ENCODE measurements at regions not wholly inside any gene's neighbourhood (a gene's known extent, or its start where the extent isn't known, plus 50 kb on each side); places are given as distances from the start of the nearest gene placed in this dataset.
"Not testable (repeated sequence)": the region's sequence is repeated elsewhere in the genome, so short reads cannot be mapped to it uniquely, and the experiment has no call there.

DNA sequence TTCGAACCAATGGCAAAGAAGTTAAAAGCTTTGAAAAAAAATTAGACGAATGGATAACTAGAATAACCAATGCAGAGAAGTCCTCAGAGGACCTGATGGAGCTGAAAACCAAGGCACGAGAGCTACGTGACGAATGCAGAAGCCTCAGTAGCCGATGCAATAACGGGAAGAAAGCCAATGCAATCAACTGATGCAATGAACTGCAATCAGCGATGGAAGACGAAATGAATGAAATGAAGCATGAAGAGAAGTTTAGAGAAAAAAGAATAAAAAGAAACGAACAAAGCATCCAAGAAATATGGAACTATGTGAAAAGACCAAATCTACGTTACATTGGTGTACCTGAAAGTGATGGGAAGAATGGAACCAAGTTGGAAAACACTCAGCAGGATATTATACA lies 52.6 kb upstream of the MRPS30 start:
- 89 to 91% methylated on average over 11 of the region's 11 CpGs for WGBS, 2 donors
- H3K4me1 ChIP-seq; H3K4me3 ChIP-seq; DNase-seq (ENCODE audit: low spot score in 2 of 2); H3K36me3 ChIP-seq; H3K9me3 ChIP-seq; H3K27ac ChIP-seq; H3K27me3 ChIP-seq: not testable (repeated sequence)

DNA sequence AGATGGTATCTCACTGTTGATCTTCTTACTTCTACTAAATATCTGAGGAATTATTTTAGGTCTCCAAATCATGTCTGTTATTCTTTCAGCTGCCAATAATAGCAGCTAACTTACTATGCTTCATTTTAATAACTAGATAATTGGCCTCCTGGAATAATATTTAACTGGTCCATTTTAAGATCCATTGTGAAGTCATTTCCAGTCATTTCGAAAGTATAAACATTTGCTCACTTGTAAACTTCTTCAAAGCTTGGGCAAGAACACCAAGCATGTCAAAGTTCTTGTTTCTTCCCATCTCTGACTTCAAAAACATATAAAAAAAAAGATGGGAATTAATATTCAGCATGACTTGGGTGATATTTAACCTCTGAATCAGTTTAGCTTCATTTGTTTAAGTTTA lies 61.4 kb upstream of the MRPS30 start:
- H3K27me3 ChIP-seq: no peaks in the 10 kb centered on the region
- no peak overlapping the region for H3K4me3 ChIP-seq
- no peak for DNase-seq (ENCODE audit: low spot score in 2 of 2)
- TF ChIP-seq POLR2A (IDR thresholded peaks at IDR 0.05): no peak
- TF ChIP-seq, protein P1, sequence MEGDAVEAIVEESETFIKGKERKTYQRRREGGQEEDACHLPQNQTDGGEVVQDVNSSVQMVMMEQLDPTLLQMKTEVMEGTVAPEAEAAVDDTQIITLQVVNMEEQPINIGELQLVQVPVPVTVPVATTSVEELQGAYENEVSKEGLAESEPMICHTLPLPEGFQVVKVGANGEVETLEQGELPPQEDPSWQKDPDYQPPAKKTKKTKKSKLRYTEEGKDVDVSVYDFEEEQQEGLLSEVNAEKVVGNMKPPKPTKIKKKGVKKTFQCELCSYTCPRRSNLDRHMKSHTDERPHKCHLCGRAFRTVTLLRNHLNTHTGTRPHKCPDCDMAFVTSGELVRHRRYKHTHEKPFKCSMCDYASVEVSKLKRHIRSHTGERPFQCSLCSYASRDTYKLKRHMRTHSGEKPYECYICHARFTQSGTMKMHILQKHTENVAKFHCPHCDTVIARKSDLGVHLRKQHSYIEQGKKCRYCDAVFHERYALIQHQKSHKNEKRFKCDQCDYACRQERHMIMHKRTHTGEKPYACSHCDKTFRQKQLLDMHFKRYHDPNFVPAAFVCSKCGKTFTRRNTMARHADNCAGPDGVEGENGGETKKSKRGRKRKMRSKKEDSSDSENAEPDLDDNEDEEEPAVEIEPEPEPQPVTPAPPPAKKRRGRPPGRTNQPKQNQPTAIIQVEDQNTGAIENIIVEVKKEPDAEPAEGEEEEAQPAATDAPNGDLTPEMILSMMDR (IDR thresholded peaks at IDR 0.05): no peak
- no peak for TF ChIP-seq EP300 (IDR thresholded peaks at IDR 0.05)
- no peak overlapping the region for H3K27ac ChIP-seq
- H3K4me1 ChIP-seq: no peaks in the 10 kb centered on the region
- 57 to 66% methylated on average over 1 of the region's 1 CpG for WGBS, 2 donors
- H3K36me3 ChIP-seq: no peaks in the 10 kb centered on the region
- H3K9me3 ChIP-seq: peaks cover 0 to 5% (median 0%) of the 10 kb centered on the region in 4 donors

DNA sequence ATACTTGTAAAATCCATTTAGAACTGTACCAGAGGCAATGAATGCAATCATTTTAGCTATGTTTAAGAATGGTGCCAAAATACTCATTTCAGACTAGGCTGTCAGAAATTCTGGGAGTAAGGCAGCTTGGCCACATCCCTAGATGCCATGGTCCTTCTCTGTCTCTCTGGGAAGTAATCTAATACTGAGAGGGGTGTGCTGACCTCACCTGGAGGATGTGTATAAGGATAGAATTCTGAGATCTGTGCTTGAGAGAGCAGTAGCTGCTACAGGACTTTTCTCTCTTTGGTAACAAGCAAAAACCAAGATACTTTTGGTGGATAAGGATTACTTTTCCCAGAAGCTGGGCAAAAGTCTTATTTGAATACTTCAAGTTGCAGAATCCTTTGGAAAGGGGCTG lies 68.1 kb upstream of the MRPS30 start:
- H3K4me1 ChIP-seq: no peaks in the 10 kb centered on the region
- TF ChIP-seq, protein P1 (IDR thresholded peaks at IDR 0.05): no peak
- no peak for TF ChIP-seq POLR2A (IDR thresholded peaks at IDR 0.05)
- no peak for TF ChIP-seq EP300 (IDR thresholded peaks at IDR 0.05)
- DNase-seq (ENCODE audit: low spot score in 2 of 2): no peak
- no peak overlapping the region for H3K4me3 ChIP-seq
- H3K27me3 ChIP-seq: no peaks in the 10 kb centered on the region
- peaks cover 0 to 5% (median 2%) of the 10 kb centered on the region in 4 donors for H3K9me3 ChIP-seq
- H3K36me3 ChIP-seq: no peaks in the 10 kb centered on the region
- H3K27ac ChIP-seq: no peak overlapping the region

DNA sequence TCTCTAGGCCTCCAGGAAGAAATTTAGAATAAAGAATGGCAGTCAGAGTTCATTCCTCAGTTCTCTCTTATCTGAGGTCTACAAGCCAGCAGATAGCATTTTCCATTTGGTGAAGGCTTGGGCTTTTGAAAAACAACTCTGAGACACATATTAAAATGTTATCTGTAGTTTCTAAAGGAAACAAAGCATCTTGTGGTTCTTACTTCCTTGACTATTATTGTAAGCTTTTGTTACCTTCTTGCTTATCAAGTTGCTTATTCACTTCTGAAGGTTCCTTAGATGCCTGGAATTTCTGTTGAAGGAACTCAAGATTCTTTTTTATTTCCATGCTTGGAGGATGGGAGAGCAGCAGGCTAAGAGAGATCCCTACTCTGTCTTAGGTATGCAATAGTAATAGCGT lies 79.2 kb upstream of the MRPS30 start:
- 77 to 89% methylated on average over 1 of the region's 1 CpG for WGBS, 2 donors
- Histone ChIP-seq H3K27ac (no peak overlapping the region), H3K36me3 (no peaks in the 10 kb centered on the region), H3K4me3 (no peak overlapping the region), H3K9me3 (peaks cover 0 to 5% (median 0%) of the 10 kb centered on the region in 4 donors), H3K27me3 (no peaks in the 10 kb centered on the region), H3K4me1 (no peaks in the 10 kb centered on the region)
- TF ChIP-seq, protein P1 (IDR thresholded peaks at IDR 0.05): no peak
- TF ChIP-seq EP300 (IDR thresholded peaks at IDR 0.05): no peak
- TF ChIP-seq POLR2A (IDR thresholded peaks at IDR 0.05): no peak
- no peak for DNase-seq (ENCODE audit: low spot score in 2 of 2)

DNA sequence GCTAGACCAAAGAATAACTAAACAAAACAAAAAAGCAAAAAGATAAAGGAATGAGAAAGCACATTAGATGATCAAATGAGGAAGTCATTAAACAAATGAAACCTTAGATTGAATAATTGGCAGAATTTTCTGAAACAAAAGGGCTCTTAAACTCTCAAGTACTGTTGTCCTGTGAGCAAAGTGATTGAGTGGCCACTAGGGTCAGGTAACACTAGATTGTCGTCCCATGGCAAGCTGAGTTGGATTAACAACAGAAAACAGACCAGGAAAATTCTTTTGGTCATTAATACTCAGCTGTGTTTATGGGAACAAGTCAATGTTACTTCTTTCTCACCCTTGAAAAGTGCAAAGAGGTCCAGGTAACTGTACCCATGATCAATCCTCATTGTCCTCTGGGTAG lies 81.6 kb upstream of the MRPS30 start:
- H3K27me3 ChIP-seq: no peaks in the 10 kb centered on the region
- no peak for TF ChIP-seq POLR2A (IDR thresholded peaks at IDR 0.05)
- TF ChIP-seq, protein P1 (IDR thresholded peaks at IDR 0.05): no peak
- TF ChIP-seq EP300 (IDR thresholded peaks at IDR 0.05): no peak
- no peak for DNase-seq (ENCODE audit: low spot score in 2 of 2)
- no peak overlapping the region for H3K4me3 ChIP-seq
- H3K4me1 ChIP-seq: no peaks in the 10 kb centered on the region
- peaks cover 0 to 5% (median 0%) of the 10 kb centered on the region in 4 donors for H3K9me3 ChIP-seq
- 56 to 63% methylated on average over 1 of the region's 1 CpG for WGBS, 2 donors
- no peak overlapping the region for H3K27ac ChIP-seq
- no peaks in the 10 kb centered on the region for H3K36me3 ChIP-seq

DNA sequence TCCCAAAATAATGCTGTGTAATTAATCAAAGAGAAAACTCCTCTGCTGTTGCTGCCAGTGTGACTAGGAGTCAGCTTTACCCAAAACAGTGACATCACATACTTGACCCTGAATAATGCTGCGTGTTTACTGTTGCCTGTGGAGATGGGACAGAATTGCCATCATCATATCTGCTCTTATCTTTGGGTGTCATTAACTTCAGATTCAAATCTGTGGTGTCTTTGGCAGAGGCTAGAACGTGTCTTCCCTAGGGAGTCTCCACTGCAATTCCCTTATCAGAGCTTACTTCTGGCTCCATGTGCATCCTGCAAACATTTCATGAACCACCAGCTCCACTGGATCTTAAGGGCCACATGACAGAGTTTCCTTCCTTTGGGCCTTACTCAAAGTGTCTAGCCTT lies 88.9 kb upstream of the MRPS30 start:
- Histone ChIP-seq H3K4me1 (no peaks in the 10 kb centered on the region), H3K27me3 (no peaks in the 10 kb centered on the region), H3K27ac (no peak overlapping the region), H3K4me3 (no peak overlapping the region), H3K36me3 (no peaks in the 10 kb centered on the region), H3K9me3 (no peaks in the 10 kb centered on the region)
- 58 to 60% methylated on average over 2 of the region's 2 CpGs for WGBS, 2 donors
- TF ChIP-seq EP300 (IDR thresholded peaks at IDR 0.05) (no peak), POLR2A (IDR thresholded peaks at IDR 0.05) (no peak)
- DNase-seq (ENCODE audit: low spot score in 2 of 2): no peak

Data from tibial nerve (tissue), 4 donors.